ENCODE measurements at regions not wholly inside any gene's neighbourhood (a gene's known extent, or its start where the extent isn't known, plus 50 kb on each side); places are given as distances from the start of the nearest gene placed in this dataset.

DNA sequence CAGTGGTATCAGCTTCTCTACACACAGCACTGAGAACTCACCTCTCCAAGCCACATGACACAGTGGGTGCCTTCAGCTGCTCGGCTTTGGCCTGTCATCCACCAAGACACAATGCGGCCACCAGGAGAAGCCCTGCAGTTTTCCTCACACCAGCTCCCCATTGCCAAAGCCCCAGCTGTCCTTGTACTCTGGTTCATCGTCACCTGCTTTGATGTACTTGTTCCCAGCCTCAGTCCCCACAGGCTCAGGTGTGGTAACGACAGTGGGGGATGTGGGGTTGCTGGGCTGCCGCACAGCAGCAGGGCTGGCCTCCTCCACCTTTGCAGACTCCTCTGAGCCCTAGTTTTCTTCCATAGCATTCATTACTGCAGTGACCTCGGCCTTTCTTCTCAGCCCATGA, 387.3 kb downstream of the MEIS1 start:
- Mint-ChIP-seq H3K4me3 (no peak overlapping the region), H3K4me1 (no peaks in the 10 kb centered on the region), H3K27ac (no peak overlapping the region), H3K9me3 (peaks cover 5% of the 10 kb centered on the region), H3K36me3 (ENCODE audit: low read depth) (no peaks in the 10 kb centered on the region), H3K27me3 (no peaks in the 10 kb centered on the region)
- ATAC-seq (replicated peaks), result no peak

DNA sequence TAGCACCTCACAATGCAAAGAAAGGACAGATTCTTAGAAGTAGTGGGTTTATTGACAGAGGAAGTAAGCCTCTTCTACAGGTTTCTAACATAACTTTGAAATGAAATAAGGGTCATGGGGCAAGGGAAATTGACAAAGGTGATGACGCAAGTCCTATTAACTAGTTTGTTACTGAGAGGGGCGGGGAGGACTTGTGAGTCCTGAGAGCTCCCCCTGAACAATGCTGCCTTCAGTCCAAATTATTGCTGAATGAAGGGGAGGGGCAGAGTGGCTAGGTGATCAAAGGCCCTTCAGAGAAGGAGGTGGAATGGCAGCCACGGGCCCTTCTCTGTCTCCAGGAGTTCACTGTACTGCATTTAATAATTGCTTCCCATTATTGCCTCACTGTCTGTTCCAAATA, 390.0 kb downstream of the MEIS1 start:
- H3K27ac Mint-ChIP-seq, result no peak overlapping the region
- no peaks in the 10 kb centered on the region for H3K4me1 Mint-ChIP-seq
- no peak for ATAC-seq (replicated peaks)
- no peak overlapping the region for H3K4me3 Mint-ChIP-seq
- H3K9me3 Mint-ChIP-seq, result peaks cover 5% of the 10 kb centered on the region
- no peaks in the 10 kb centered on the region for H3K36me3 Mint-ChIP-seq (ENCODE audit: low read depth)
- no peaks in the 10 kb centered on the region for H3K27me3 Mint-ChIP-seq

DNA sequence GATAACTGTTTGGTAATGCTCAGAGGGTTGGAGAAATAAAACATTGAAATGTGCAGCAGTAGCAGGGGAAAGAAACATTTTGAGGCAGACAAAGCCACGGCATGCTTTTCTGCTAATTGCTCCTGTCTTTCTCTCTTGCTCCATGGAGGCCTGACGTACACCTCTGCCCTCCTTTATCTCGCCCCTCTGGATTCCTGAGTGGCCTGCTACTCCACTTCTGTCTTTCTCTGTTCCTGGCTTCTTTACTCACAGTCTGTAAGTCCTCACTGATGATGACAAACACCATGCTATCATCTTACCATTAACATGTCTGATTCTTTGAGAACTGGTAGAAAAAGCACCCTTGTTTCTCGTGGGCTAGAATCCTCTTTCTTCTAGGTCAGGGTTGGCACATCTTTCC, 392.9 kb downstream of the MEIS1 start:
- Mint-ChIP-seq H3K27ac (no peak overlapping the region), H3K4me3 (no peak overlapping the region), H3K36me3 (ENCODE audit: low read depth) (no peaks in the 10 kb centered on the region), H3K27me3 (no peaks in the 10 kb centered on the region), H3K9me3 (peaks cover 7% of the 10 kb centered on the region), H3K4me1 (no peaks in the 10 kb centered on the region)
- ATAC-seq (replicated peaks), result no peak

DNA sequence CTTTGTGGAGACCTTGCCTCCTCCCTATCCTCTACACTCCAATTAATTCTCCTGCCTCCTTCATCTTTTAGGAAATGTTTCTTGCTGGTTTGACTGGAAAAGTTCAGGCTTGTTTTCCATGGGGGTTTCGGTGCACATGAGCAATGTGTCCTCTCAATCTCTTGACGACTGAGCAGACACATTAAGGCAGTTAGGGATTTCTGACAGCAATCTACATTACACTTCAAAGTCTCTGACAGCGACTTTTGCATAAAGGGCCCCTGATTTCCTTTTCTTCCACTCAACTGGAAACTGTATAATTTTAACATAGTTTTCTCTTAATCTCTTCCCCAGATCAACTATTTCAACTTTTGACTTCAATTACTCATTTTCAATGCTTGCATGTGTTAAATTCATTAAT, 394.0 kb downstream of the MEIS1 start:
- Mint-ChIP-seq H3K4me1 (no peaks in the 10 kb centered on the region), H3K4me3 (no peak overlapping the region), H3K9me3 (peaks cover 8% of the 10 kb centered on the region), H3K36me3 (ENCODE audit: low read depth) (no peaks in the 10 kb centered on the region), H3K27ac (no peak overlapping the region), H3K27me3 (no peaks in the 10 kb centered on the region)
- ATAC-seq (replicated peaks), result no peak

DNA sequence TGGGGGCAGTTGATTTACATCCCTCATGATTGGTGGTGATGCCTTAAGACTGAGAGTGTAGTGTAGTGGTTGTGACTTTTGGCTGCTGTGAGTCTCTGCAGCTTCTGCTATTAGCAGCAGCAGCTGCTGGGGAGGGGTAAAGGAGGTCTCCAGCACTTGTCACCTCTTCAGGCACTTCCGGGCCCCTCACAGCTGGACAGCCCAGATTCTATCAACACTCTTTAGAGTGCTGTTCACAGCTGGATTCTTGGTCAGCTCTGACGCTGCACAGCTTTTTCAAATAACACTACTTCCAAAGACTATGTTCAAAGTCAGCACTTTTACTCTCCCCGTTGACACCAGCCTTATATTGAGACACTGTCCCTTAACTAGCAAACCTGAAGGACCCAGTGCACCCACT, 396.0 kb downstream of the MEIS1 start:
- Mint-ChIP-seq H3K4me3 (no peak overlapping the region), H3K36me3 (ENCODE audit: low read depth) (no peaks in the 10 kb centered on the region), H3K27ac (no peak overlapping the region), H3K9me3 (peaks cover 8% of the 10 kb centered on the region), H3K4me1 (no peaks in the 10 kb centered on the region), H3K27me3 (no peaks in the 10 kb centered on the region)
- ATAC-seq (replicated peaks), result no peak

DNA sequence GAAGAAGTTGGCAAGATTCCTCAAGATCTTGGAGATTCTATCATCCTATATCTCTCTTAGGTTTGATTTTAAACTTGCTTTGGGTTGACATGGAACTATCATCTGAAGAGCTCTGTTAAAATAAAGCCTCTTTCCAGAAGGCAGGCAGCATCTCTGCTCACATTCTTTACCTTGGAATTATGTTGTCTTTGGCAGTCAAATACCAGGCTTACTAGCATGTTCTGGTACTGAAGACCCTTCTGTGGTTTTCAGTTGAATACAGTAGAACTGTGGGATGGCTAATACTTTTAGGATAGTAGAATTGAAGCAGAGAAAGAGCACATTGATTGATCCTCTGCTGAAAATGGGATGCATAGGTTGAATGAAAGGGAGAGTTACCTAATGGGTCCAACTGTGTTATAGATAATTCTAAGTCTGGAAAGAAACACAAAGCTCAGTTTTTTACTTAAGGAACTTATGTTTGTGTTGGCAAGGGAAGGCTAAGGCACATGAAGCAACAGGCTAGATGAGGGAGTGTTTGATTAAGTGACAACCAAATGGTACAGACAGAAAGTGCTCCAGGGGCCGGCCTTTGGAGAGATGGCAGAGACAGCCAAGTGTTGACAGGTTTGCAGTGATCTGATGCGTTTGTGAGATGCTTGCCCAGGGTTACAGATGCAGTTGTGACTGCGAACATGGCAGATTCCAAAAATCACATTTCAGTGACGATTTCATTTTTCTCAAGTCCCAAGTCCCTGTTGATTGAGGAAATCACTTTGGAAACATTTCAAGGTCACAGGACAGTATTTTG, 397.9 kb downstream of the MEIS1 start:
- no peaks in the 10 kb centered on the region for H3K36me3 Mint-ChIP-seq (ENCODE audit: low read depth)
- no peak for ATAC-seq (replicated peaks)

DNA sequence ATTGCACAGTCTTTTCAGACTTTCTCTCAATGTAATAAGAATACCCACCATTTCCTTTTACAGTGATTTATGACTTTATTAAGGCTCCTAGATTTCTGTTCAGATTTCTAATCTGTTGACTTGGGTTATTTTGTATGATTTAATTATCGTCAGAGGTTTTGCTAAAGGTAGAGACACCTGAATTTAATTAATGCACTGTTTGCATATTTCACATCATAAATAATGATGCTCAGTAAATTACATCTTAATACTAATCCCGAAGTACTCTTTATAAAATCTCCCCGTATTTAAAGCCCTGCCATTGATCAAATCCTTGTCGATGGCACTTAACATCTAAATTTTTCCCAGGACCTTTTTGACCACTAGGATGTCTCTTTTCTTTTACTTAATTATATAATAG, 399.9 kb downstream of the MEIS1 start:
- no peak overlapping the region for H3K27ac Mint-ChIP-seq
- no peaks in the 10 kb centered on the region for H3K36me3 Mint-ChIP-seq (ENCODE audit: low read depth)
- no peaks in the 10 kb centered on the region for H3K4me1 Mint-ChIP-seq

More for the DNA sequence above, 397.9 kb downstream of the MEIS1 start:
- Mint-ChIP-seq H3K27me3 (no peaks in the 10 kb centered on the region), H3K9me3 (peaks cover 13% of the 10 kb centered on the region), H3K27ac (no peak overlapping the region), H3K4me3 (no peak overlapping the region), H3K4me1 (no peaks in the 10 kb centered on the region)

DNA sequence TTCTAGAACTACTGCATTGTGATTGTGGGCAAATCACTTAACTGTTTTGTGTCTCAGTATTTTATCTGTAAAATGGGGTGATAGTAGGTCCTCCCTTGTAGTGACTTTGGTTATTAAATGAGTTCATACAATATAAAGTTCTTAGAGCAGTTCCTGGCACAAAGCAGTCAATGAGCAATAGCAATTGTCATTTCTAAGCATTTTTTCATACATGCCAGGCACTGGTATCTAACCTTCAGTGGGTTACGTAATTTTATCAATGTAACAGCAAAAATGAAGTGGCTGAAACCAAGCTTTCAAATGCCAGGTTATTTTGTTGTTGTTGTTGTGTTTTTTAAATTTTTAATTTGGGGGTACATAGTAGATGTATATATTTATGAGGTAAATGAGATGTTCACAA, 401.9 kb downstream of the MEIS1 start:
- peaks cover 8% of the 10 kb centered on the region for H3K9me3 Mint-ChIP-seq
- no peaks in the 10 kb centered on the region for H3K36me3 Mint-ChIP-seq (ENCODE audit: low read depth)
- no peak for ATAC-seq (replicated peaks)
- H3K4me1 Mint-ChIP-seq, result no peaks in the 10 kb centered on the region
- H3K27me3 Mint-ChIP-seq, result no peaks in the 10 kb centered on the region
- no peak overlapping the region for H3K27ac Mint-ChIP-seq
- no peak overlapping the region for H3K4me3 Mint-ChIP-seq

More for the DNA sequence above, 399.9 kb downstream of the MEIS1 start:
- Mint-ChIP-seq H3K27me3 (no peaks in the 10 kb centered on the region), H3K4me3 (no peak overlapping the region), H3K9me3 (peaks cover 13% of the 10 kb centered on the region)
- no peak for ATAC-seq (replicated peaks)

DNA sequence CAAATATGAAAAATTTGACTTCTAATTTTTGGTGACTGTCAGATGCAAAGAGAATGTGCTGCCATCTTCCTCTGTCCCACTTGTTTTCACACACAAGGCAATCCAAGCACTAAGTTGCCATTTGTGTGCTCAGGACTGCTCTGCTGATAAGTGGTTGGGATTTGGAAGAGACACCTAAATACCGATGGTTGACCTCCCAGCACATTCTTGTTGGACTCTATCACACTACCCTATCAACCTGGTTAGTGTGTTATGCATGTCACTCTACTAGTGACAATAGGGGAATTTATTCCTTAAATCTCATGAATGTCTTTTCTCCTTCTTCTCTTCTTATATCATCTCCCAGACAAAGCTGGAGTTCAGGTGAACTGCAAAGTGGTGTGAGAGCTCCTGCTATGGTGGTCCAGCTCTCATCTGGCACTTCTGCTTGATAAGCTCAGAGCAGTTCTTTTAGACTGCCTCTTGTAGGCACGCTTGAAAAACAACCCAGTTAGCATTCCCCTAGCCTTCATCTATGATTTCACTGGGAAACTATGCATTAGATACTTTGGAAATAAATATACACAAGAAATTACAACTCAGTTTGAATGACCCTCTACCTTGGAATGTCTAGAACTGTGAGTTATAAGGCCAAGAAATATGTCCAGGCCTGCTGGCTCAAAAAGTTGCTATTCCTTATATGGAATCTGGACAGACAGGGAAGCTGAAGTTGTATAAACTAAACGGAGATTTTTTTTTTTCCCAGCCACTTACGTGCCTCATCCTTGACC, 404.8 kb downstream of the MEIS1 start:
- Mint-ChIP-seq H3K4me3 (no peak overlapping the region), H3K36me3 (ENCODE audit: low read depth) (no peaks in the 10 kb centered on the region), H3K4me1 (no peaks in the 10 kb centered on the region), H3K9me3 (peaks cover 9% of the 10 kb centered on the region), H3K27me3 (no peaks in the 10 kb centered on the region), H3K27ac (no peak overlapping the region)
- no peak for ATAC-seq (replicated peaks)

DNA sequence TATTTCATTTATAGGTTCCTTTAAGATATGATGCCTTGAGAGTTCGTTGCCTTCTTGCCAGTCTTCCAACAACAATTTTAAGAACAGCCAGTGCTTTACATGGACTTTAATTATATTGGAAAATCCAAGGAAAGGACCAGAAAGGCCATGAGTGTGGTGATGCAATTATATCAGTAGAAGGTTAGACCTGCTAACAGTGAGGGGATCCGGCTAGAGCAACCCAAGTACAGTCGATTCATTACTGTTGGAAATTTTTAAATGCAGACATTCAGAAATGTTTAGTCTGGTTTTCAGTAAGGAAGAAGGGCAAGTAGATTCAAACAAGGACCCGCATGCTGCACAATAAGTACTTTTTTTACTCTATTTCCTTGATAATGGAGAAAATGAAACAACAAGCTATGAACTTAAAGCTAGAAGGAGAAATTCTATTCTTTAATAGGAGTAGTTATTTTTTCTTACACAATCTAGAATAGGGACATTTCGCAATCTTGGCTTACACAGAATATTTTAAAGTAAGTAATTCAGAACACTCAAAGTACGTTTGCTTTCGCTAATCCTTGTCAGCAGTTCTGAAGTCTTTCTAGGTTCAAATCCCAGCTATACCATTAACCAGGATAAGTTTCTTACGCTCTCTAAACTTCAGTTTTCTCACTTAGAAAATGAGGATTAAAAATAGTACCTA, 405.5 kb downstream of the MEIS1 start:
- Mint-ChIP-seq H3K27me3 (no peaks in the 10 kb centered on the region), H3K27ac (no peak overlapping the region), H3K9me3 (peaks cover 9% of the 10 kb centered on the region), H3K4me1 (no peaks in the 10 kb centered on the region), H3K4me3 (no peak overlapping the region), H3K36me3 (ENCODE audit: low read depth) (no peaks in the 10 kb centered on the region)
- no peak for ATAC-seq (replicated peaks)

DNA sequence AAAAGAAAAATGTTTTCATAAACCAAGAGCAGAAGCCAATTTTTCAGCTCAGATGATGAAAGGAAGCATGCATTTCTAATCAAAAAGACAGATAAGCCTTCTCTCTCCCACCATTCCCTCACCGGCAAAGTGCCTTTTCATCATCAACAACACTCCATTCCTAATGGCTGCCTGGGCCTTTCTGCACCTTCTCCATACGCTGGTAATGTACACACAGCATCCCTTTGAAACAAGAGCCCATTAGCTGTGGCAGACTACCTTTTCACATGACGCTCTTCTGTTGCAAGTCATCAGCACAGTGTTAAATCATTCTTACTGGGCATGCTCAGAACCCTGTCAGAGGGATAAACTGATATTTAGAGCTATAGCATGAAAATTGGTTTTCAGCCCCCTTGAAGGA, 408.9 kb downstream of the MEIS1 start:
- Mint-ChIP-seq H3K4me3 (no peak overlapping the region), H3K27me3 (peaks cover 5% of the 10 kb centered on the region), H3K9me3 (peaks cover 4% of the 10 kb centered on the region), H3K4me1 (no peaks in the 10 kb centered on the region), H3K27ac (no peak overlapping the region), H3K36me3 (ENCODE audit: low read depth) (no peaks in the 10 kb centered on the region)
- no peak for ATAC-seq (replicated peaks)

DNA sequence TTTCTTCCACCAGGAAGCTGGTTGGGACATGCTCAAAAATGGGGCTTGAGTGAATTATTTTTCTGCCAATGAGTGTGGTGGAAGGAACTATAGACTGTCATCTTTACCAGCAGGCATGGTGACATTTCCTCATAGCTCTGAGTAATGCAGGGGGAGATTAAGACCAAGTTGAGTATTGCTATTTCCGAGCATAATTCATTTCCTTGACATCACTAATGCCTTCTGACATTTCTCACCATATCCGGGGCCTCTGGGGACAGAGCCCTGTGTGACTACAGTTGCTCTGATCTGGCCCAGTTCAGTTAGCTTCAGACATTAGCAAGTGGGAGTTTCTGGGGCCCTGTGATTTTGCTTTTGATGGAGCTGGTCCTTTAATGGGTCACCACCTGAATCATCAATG, 410.4 kb downstream of the MEIS1 start:
- peaks cover 4% of the 10 kb centered on the region for H3K9me3 Mint-ChIP-seq
- no peak overlapping the region for H3K27ac Mint-ChIP-seq
- H3K4me1 Mint-ChIP-seq, result no peaks in the 10 kb centered on the region
- peaks cover 5% of the 10 kb centered on the region for H3K27me3 Mint-ChIP-seq
- no peak for ATAC-seq (replicated peaks)
- H3K36me3 Mint-ChIP-seq (ENCODE audit: low read depth), result no peaks in the 10 kb centered on the region
- no peak overlapping the region for H3K4me3 Mint-ChIP-seq

DNA sequence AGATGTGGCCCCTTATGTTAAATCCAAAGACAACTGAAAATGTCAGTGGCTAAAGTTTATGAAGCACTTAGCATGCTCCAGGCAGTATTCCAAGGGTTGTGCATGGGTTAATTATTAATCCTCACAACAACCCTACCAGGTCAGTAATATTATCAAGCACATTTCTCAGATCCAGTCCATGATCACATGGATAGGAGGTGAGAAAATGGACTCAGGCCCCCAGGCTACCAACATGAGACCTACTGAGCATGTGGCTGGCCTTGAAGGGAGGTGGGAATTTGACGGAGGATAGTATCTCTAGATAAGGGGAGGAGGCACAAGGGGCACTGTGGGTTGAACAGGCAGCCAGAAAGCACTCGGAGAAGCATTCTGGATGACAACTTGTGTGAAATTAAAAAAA, 412.0 kb downstream of the MEIS1 start:
- Mint-ChIP-seq H3K9me3 (peaks cover 4% of the 10 kb centered on the region), H3K27ac (no peak overlapping the region), H3K4me1 (no peaks in the 10 kb centered on the region), H3K4me3 (no peak overlapping the region), H3K27me3 (peaks cover 5% of the 10 kb centered on the region), H3K36me3 (ENCODE audit: low read depth) (no peaks in the 10 kb centered on the region)
- no peak for ATAC-seq (replicated peaks)

DNA sequence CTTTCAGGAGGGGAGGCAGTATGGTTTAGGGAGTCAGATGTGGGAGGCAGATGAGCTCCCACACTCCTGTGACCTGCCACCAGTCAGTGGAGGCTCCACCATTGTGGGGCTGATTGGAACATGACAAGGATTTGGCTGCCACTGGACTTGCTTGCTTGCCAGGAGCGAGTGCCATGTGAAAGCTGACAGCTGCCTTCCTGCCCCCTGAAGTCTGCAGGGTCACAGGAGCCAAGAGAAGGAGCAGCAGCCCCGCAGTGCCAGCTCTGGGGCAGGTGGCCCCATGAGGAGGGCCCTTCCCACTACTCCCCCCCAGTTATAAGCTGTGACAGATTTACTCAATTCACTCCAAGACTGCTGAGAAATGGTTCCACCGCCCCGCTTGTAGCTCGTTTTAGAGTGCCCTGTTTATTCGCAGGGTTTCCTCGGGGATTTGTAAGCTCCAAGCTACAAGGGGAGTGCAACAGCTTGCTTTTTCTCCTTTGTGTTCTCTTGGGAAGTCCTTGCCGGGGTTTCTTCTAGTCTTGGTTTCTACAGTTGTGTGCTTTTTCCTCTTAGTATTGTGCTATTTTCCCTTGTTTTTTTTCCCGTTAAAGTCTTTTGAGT, 414.3 kb downstream of the MEIS1 start:
- Mint-ChIP-seq H3K36me3 (ENCODE audit: low read depth) (no peaks in the 10 kb centered on the region), H3K9me3 (no peaks in the 10 kb centered on the region), H3K4me3 (no peak overlapping the region), H3K27ac (no peak overlapping the region), H3K4me1 (no peaks in the 10 kb centered on the region), H3K27me3 (peaks cover 5% of the 10 kb centered on the region)
- no peak for ATAC-seq (replicated peaks)
